ENCODE measurements at regions not wholly inside any gene's neighbourhood (a gene's known extent, or its start where the extent isn't known, plus 50 kb on each side); places are given as distances from the start of the nearest gene placed in this dataset.

- ChIA-PET CTCF (no interaction called here), POLR2A (ENCODE audit: unreplicated experiment) (no interaction called here)
- Histone ChIP-seq H2AFZ (no peak overlapping the region), H3K79me2 (ENCODE audit: low read depth) (no peaks in the 10 kb centered on the region), H3K9me2 (ENCODE audit: insufficient read depth) (no peaks in the 10 kb centered on the region), H3K4me3 (no peak overlapping the region), H3F3A (ENCODE audit: insufficient read depth, low read depth) (no peaks in the 10 kb centered on the region), H3K27me3 (ENCODE audit: insufficient read depth, low read depth) (peaks cover 12% of the 10 kb centered on the region; the same call in 1 of the 2 replicates), H4K20me1 (ENCODE audit: insufficient read depth) (no peaks in the 10 kb centered on the region), H3K36me3 (ENCODE audit: low read depth) (no peaks in the 10 kb centered on the region), H3K4me2 (no peak overlapping the region), H3K4me1 (replicated peaks; ENCODE audit: insufficient read depth) (no peaks in the 10 kb centered on the region), H3K9me3 (ENCODE audit: insufficient read depth, low read depth) (no peaks in the 10 kb centered on the region), H3K27ac (no peak overlapping the region)
- no peak for DNase-seq
- intact Hi-C loops (cut with micrococcal nuclease; ENCODE audit: unreplicated experiment), result no loop called here
- TF ChIP-seq EZH2 (IDR thresholded peaks at IDR 0.05; ENCODE audit: low read depth) (no peak), CTCF (conservative IDR thresholded peaks at IDR 0.05) (no peak)
- no TSS peak for BruUV-seq (replicated peaks)
These were observed 221.4 kb downstream of the CMPK2 start for GRCh38 chr2:6644261-6644660.

- no peak overlapping the region for H2AFZ ChIP-seq
- H3K4me2 ChIP-seq, result no peak overlapping the region
- peaks cover 12% of the 10 kb centered on the region; the same call in 1 of the 2 replicates for H3K27me3 ChIP-seq (ENCODE audit: insufficient read depth, low read depth)
- H3K4me3 ChIP-seq, result no peak overlapping the region
- ChIA-PET CTCF (no interaction called here), POLR2A (ENCODE audit: unreplicated experiment) (no interaction called here)
- DNase-seq, result no peak
- intact Hi-C loops (cut with micrococcal nuclease; ENCODE audit: unreplicated experiment), result no loop called here
- no peaks in the 10 kb centered on the region for H3K9me2 ChIP-seq (ENCODE audit: insufficient read depth)
- no peaks in the 10 kb centered on the region for H3K4me1 ChIP-seq (replicated peaks; ENCODE audit: insufficient read depth)
- no peaks in the 10 kb centered on the region for H3K79me2 ChIP-seq (ENCODE audit: low read depth)
- H3F3A ChIP-seq (ENCODE audit: insufficient read depth, low read depth), result no peaks in the 10 kb centered on the region
- H4K20me1 ChIP-seq (ENCODE audit: insufficient read depth), result no peaks in the 10 kb centered on the region
- BruUV-seq (replicated peaks), result no TSS peak
- H3K27ac ChIP-seq, result no peak overlapping the region
- TF ChIP-seq EZH2 (IDR thresholded peaks at IDR 0.05; ENCODE audit: low read depth), result no peak
- TF ChIP-seq CTCF (conservative IDR thresholded peaks at IDR 0.05), result no peak
- no peaks in the 10 kb centered on the region for H3K36me3 ChIP-seq (ENCODE audit: low read depth)
- H3K9me3 ChIP-seq (ENCODE audit: insufficient read depth, low read depth), result no peaks in the 10 kb centered on the region
These were observed 220.7 kb downstream of the CMPK2 start for GRCh38 chr2:6645004-6645403.

- H3K9me3 ChIP-seq (ENCODE audit: insufficient read depth, low read depth), result no peaks in the 10 kb centered on the region
- no peaks in the 10 kb centered on the region for H3K4me1 ChIP-seq (replicated peaks; ENCODE audit: insufficient read depth)
- DNase-seq, result no peak
- H3K27me3 ChIP-seq (ENCODE audit: insufficient read depth, low read depth), result peaks cover 12% of the 10 kb centered on the region; the same call in 1 of the 2 replicates
- CTCF ChIA-PET, result no interaction called here
- H3K4me3 ChIP-seq, result no peak overlapping the region
- H3K36me3 ChIP-seq (ENCODE audit: low read depth), result no peaks in the 10 kb centered on the region
- no peak overlapping the region for H2AFZ ChIP-seq
- H3K4me2 ChIP-seq, result no peak overlapping the region
- H3K79me2 ChIP-seq (ENCODE audit: low read depth), result no peaks in the 10 kb centered on the region
- no TSS peak for BruUV-seq (replicated peaks)
- no peaks in the 10 kb centered on the region for H4K20me1 ChIP-seq (ENCODE audit: insufficient read depth)
- no peaks in the 10 kb centered on the region for H3F3A ChIP-seq (ENCODE audit: insufficient read depth, low read depth)
- TF ChIP-seq CTCF (conservative IDR thresholded peaks at IDR 0.05), result no peak
- TF ChIP-seq EZH2 (IDR thresholded peaks at IDR 0.05; ENCODE audit: low read depth), result no peak
- intact Hi-C loops (cut with micrococcal nuclease; ENCODE audit: unreplicated experiment), result no loop called here
- no peaks in the 10 kb centered on the region for H3K9me2 ChIP-seq (ENCODE audit: insufficient read depth)
- no peak overlapping the region for H3K27ac ChIP-seq
- POLR2A ChIA-PET (ENCODE audit: unreplicated experiment), result no interaction called here
These were observed 220.0 kb downstream of the CMPK2 start for GRCh38 chr2:6645672-6646071.

Measured in PC-9 (cell line).